ENCODE measurements at regions not wholly inside any gene's neighbourhood (a gene's known extent, or its start where the extent isn't known, plus 50 kb on each side); places are given as distances from the start of the nearest gene placed in this dataset.
A peak's percentile ranks its signal among the peaks of the same experiment; 100 is the strongest.

- intact Hi-C loops (cut with micrococcal nuclease): no loop called here
- DNase-seq (no peak), ATAC-seq (peak; percentile 39)
These were observed 84.5 kb upstream of the POU3F1 start for GRCh38 chr1:38131024-38131585.

- no peak for ATAC-seq
These were observed 83.4 kb upstream of the POU3F1 start for GRCh38 chr1:38129971-38130370.

GRCh38 chr1:38129473-38129872 lies 82.9 kb upstream of the POU3F1 start:
- ATAC-seq: no peak
- intact Hi-C loops (cut with micrococcal nuclease): no loop called here
- no peak for DNase-seq

More at GRCh38 chr1:38129971-38130370, 83.4 kb upstream of the POU3F1 start:
- no peak for DNase-seq
- intact Hi-C loops (cut with micrococcal nuclease): no loop called here

- no peak for DNase-seq
- intact Hi-C loops (cut with micrococcal nuclease): no loop called here
- ATAC-seq: no peak
These were observed 82.4 kb upstream of the POU3F1 start for GRCh38 chr1:38128926-38129453.

GRCh38 chr1:38128511-38128910 lies 81.9 kb upstream of the POU3F1 start:
- ATAC-seq (no peak), DNase-seq (no peak)
- intact Hi-C loops (cut with micrococcal nuclease): no loop called here

- no peak for ATAC-seq
- intact Hi-C loops (cut with micrococcal nuclease): no loop called here
- no peak for DNase-seq
These were observed 80.8 kb upstream of the POU3F1 start for GRCh38 chr1:38127428-38127827.

- DNase-seq: no peak
- intact Hi-C loops (cut with micrococcal nuclease): no loop called here
- no peak for ATAC-seq
These were observed 80.4 kb upstream of the POU3F1 start for GRCh38 chr1:38126970-38127369.

- DNase-seq: no peak
- intact Hi-C loops (cut with micrococcal nuclease): no loop called here
These were observed 79.4 kb upstream of the POU3F1 start for GRCh38 chr1:38125837-38126520.

GRCh38 chr1:38125016-38125415 lies 78.4 kb upstream of the POU3F1 start:
- no peak for DNase-seq
- no peak for ATAC-seq
- intact Hi-C loops (cut with micrococcal nuclease): no loop called here

More at GRCh38 chr1:38125837-38126520, 79.4 kb upstream of the POU3F1 start:
- ATAC-seq: no peak

- intact Hi-C loops (cut with micrococcal nuclease): no loop called here
- DNase-seq (no peak), ATAC-seq (no peak)
These were observed 77.0 kb upstream of the POU3F1 start for GRCh38 chr1:38123356-38124135.

- ATAC-seq: no peak
- no peak for DNase-seq
- intact Hi-C loops (cut with micrococcal nuclease): no loop called here
These were observed 74.7 kb upstream of the POU3F1 start for GRCh38 chr1:38121231-38121680.

GRCh38 chr1:38120552-38121230 lies 74.1 kb upstream of the POU3F1 start:
- intact Hi-C loops (cut with micrococcal nuclease): no loop called here
- no peak for ATAC-seq
- no peak for DNase-seq

- intact Hi-C loops (cut with micrococcal nuclease): no loop called here
- no peak for ATAC-seq
- no peak for DNase-seq
These were observed 72.4 kb upstream of the POU3F1 start for GRCh38 chr1:38118976-38119375.

GRCh38 chr1:38117444-38117887 lies 70.9 kb upstream of the POU3F1 start:
- DNase-seq (no peak), ATAC-seq (no peak)
- intact Hi-C loops (cut with micrococcal nuclease): no loop called here

- intact Hi-C loops (cut with micrococcal nuclease): no loop called here
- ATAC-seq: no peak
- no peak for DNase-seq
These were observed 69.1 kb upstream of the POU3F1 start for GRCh38 chr1:38115682-38116202.

- intact Hi-C loops (cut with micrococcal nuclease): no loop called here
- DNase-seq (no peak), ATAC-seq (no peak)
These were observed 68.6 kb upstream of the POU3F1 start for GRCh38 chr1:38115226-38115625.

GRCh38 chr1:38114241-38115026 lies 67.8 kb upstream of the POU3F1 start:
- peak; percentile 22 for ATAC-seq
- intact Hi-C loops (cut with micrococcal nuclease): no loop called here
- no peak for DNase-seq

GRCh38 chr1:38113159-38113666 lies 66.6 kb upstream of the POU3F1 start:
- ATAC-seq (no peak), DNase-seq (no peak)
- intact Hi-C loops (cut with micrococcal nuclease): no loop called here

Measured in left ventricle myocardium superior (tissue), 1 donor.